ENCODE measurements at regions not wholly inside any gene's neighbourhood (a gene's known extent, or its start where the extent isn't known, plus 50 kb on each side); places are given as distances from the start of the nearest gene placed in this dataset.

GRCh38 chr2:163984986-163985385 is 249.2 kb upstream of the FIGN start:
- TF ChIP-seq SIN3A (IDR thresholded peaks at IDR 0.05; ENCODE audit: borderline replicate concordance, low read depth, low read length): no peak
- no peak for TF ChIP-seq POLR2AphosphoS5 (IDR thresholded peaks at IDR 0.05; ENCODE audit: low read depth, low read length)
- no peak for TF ChIP-seq FOXJ3 (CRISPR knock-in tag; IDR thresholded peaks at IDR 0.05)
- TF ChIP-seq, protein P1, sequence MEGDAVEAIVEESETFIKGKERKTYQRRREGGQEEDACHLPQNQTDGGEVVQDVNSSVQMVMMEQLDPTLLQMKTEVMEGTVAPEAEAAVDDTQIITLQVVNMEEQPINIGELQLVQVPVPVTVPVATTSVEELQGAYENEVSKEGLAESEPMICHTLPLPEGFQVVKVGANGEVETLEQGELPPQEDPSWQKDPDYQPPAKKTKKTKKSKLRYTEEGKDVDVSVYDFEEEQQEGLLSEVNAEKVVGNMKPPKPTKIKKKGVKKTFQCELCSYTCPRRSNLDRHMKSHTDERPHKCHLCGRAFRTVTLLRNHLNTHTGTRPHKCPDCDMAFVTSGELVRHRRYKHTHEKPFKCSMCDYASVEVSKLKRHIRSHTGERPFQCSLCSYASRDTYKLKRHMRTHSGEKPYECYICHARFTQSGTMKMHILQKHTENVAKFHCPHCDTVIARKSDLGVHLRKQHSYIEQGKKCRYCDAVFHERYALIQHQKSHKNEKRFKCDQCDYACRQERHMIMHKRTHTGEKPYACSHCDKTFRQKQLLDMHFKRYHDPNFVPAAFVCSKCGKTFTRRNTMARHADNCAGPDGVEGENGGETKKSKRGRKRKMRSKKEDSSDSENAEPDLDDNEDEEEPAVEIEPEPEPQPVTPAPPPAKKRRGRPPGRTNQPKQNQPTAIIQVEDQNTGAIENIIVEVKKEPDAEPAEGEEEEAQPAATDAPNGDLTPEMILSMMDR (IDR thresholded peaks at IDR 0.05): no peak
- no peak for TF ChIP-seq FOXM1 (IDR thresholded peaks at IDR 0.05; ENCODE audit: low read depth)
- TF ChIP-seq RFX5 (IDR thresholded peaks at IDR 0.05; ENCODE audit: low read length): no peak

All from SK-N-SH (cell line).